ENCODE measurements at regions not wholly inside any gene's neighbourhood (a gene's known extent, or its start where the extent isn't known, plus 50 kb on each side); places are given as distances from the start of the nearest gene placed in this dataset.

DNA sequence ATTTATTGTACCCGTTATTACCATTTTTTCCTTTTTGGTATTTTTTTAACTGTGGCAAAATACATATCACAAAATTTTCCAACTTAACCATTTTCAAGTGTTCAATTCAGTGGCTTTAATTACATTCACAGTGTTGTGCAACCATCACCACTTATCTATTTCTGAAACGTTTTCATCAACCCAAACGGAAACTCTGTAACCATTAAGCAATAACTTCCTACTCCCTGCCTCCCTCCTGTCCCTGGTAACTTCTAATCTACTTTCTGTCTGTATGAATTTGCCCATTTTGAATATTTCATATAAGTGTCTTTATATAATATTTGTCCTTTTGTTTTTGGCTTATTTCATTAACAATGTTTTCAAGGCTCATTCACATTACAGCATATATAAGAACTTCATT is 57.4 kb upstream of the MSN start:
- TF ChIP-seq, protein P1, sequence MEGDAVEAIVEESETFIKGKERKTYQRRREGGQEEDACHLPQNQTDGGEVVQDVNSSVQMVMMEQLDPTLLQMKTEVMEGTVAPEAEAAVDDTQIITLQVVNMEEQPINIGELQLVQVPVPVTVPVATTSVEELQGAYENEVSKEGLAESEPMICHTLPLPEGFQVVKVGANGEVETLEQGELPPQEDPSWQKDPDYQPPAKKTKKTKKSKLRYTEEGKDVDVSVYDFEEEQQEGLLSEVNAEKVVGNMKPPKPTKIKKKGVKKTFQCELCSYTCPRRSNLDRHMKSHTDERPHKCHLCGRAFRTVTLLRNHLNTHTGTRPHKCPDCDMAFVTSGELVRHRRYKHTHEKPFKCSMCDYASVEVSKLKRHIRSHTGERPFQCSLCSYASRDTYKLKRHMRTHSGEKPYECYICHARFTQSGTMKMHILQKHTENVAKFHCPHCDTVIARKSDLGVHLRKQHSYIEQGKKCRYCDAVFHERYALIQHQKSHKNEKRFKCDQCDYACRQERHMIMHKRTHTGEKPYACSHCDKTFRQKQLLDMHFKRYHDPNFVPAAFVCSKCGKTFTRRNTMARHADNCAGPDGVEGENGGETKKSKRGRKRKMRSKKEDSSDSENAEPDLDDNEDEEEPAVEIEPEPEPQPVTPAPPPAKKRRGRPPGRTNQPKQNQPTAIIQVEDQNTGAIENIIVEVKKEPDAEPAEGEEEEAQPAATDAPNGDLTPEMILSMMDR (conservative IDR thresholded peaks at IDR 0.05; ENCODE audit: low read depth, low read length), result no peak
- TF ChIP-seq POLR2A (IDR thresholded peaks at IDR 0.05; ENCODE audit: low read depth, low read length) (no peak), RFX5 (IDR thresholded peaks at IDR 0.05; ENCODE audit: low read depth, low read length) (no peak), MAZ (IDR thresholded peaks at IDR 0.05; ENCODE audit: borderline replicate concordance, low read depth, low read length) (no peak), SMC3 (IDR thresholded peaks at IDR 0.05; ENCODE audit: low read depth, low read length) (no peak), MAFK (IDR thresholded peaks at IDR 0.05; ENCODE audit: low read depth, low read length) (no peak), RAD21 (IDR thresholded peaks at IDR 0.05; ENCODE audit: low read length) (no peak), RCOR1 (IDR thresholded peaks at IDR 0.05; ENCODE audit: insufficient replicate concordance, low read length) (no peak), BHLHE40 (IDR thresholded peaks at IDR 0.05; ENCODE audit: low read depth, low read length) (no peak)
- TF ChIP-seq, protein P2, sequence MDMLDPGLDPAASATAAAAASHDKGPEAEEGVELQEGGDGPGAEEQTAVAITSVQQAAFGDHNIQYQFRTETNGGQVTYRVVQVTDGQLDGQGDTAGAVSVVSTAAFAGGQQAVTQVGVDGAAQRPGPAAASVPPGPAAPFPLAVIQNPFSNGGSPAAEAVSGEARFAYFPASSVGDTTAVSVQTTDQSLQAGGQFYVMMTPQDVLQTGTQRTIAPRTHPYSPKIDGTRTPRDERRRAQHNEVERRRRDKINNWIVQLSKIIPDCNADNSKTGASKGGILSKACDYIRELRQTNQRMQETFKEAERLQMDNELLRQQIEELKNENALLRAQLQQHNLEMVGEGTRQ (IDR thresholded peaks at IDR 0.05; ENCODE audit: low read depth, low read length), result no peak
